Transverse colon (tissue), 4 donors: ENCODE measurements at regions not wholly inside any gene's neighbourhood (a gene's known extent, or its start where the extent isn't known, plus 50 kb on each side); places are given as distances from the start of the nearest gene placed in this dataset.
"Not testable (repeated sequence)": the region's sequence is repeated elsewhere in the genome, so short reads cannot be mapped to it uniquely, and the experiment has no call there.

Source experiments
- DNase-seq: peaks from one replicate; pipeline ENCODE4 v3.0.0-alpha.2; 2019
- H3K27ac ChIP-seq, 4 donors: fragments of 200-600 bp; sonication (generic); 2 replicates each; pipeline ENCODE4 v1.5.1; 2016 to 2018; ENCODE audit warnings: inconsistent platforms in 4 of 4
- H3K27me3 ChIP-seq: fragments of 200-600 bp; sonication (generic); 2 replicates; pipeline ENCODE4 v1.5.1; 2017; ENCODE audit warnings: inconsistent platforms
- H3K36me3 ChIP-seq, 4 donors: fragments of 200-600 bp; sonication (generic); 2 replicates each; pipeline ENCODE4 v1.5.1; 2017 to 2019; ENCODE audit warnings: inconsistent platforms in 4 of 4
- H3K4me1 ChIP-seq, 4 donors: fragments of 200-600 bp; sonication (generic); 2 replicates each; pipeline ENCODE4 v1.5.1; 2017 to 2020; ENCODE audit warnings: inconsistent platforms in 4 of 4
- H3K4me3 ChIP-seq, 4 donors: fragments of 200-600 bp; sonication (generic); 1 replicate in 1 of 4; 2 replicates in 3 of 4; pipeline versions ENCODE4 v1.5.1 to v1.6.1; 2017 to 2019; ENCODE audit warnings: inconsistent platforms in 4 of 4
- H3K9me3 ChIP-seq, 2 donors: fragments of 200-600 bp; sonication (generic); 2 replicates each; pipeline ENCODE4 v1.5.1; 2017 to 2019; ENCODE audit warnings: inconsistent platforms in 2 of 2
- WGBS, 2 donors: methylation state at CpG; one replicate each; pipeline ENCODE4 v1.1.5; 2018; ENCODE audit warnings: low coverage in 1 of 2; 5-methylcytosine and 5-hydroxymethylcytosine counted together
- in situ Hi-C, 4 donors: fragments of 200-750 bp; cut with MboI; loops; one replicate each; pipeline versions ENCODE4 v1.15.0 to v1.15.1; 2017; ENCODE audit warnings: low sequenced_read_pairs in 3 of 4, low pct_ligation_motif_present in 1 of 4, low pct_unique_long_range_greater_than_20kb in 1 of 4
- intact Hi-C: fragments of 100-400 bp; cut with DNase I; formaldehyde crosslinking; loops from one replicate; pipeline ENCODE4 v1.15.1; 2023; ENCODE audit warnings: low total_unique reads

DNA sequence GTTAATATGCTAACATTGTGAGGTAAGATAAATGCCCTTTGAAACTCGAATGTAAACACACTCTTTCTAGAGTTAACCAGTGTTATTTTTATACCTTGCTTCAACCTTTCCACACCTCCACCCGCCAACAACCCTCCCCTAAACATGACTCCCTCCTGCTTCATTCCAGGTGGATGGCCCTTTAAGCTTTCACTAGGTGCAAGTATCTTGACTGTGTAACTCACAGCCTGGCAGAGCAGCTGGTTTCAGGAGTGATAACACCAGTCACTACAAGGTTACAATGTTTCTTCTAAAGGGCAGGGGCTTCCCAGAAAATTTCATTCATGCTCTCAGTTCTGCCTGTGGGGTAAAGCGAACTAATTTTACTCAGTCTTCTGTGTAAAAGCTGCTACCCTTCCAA is 318.1 kb upstream of the FRG1 start:
- DNase-seq, H3K36me3 ChIP-seq, intact Hi-C loops, H3K9me3 ChIP-seq, in situ Hi-C loops, H3K27me3 ChIP-seq, H3K4me1 ChIP-seq, H3K27ac ChIP-seq, H3K4me3 ChIP-seq: not testable (repeated sequence)
- WGBS, 2 donors, result 53 to 61% methylated on average over 3 of the region's 3 CpGs

- H3K9me3 ChIP-seq, H3K27ac ChIP-seq, in situ Hi-C loops, H3K36me3 ChIP-seq, H3K27me3 ChIP-seq, DNase-seq, H3K4me1 ChIP-seq, intact Hi-C loops, H3K4me3 ChIP-seq: not testable (repeated sequence)
- 0 to 44% methylated on average over 1 of the region's 1 CpG for WGBS, 2 donors
Measured at GRCh38 chr4:189627041-189627440, 313.6 kb upstream of the FRG1 start.

DNA sequence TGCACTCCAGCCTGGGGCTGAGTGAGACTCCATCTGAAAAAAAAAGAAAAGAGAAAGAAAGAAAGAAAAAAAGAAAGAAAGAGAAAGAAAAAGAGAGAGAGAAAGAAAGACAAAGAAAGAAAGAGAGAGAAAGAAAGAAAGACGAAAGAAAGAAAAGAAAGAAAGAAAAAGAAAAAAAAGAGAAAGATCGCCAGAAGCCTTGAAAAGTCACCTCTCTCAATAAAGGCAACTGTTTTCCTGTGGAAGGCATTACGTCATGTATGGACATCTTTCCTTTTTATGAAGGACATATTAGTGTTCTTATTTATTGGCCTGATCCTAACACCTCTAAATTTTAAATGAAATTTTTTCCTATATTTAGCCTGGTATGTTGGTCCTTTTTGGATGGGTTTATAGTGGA is 310.9 kb upstream of the FRG1 start:
- H3K27ac ChIP-seq, intact Hi-C loops: not testable (repeated sequence)
- 57 to 81% methylated on average over 3 of the region's 3 CpGs for WGBS, 2 donors

DNA sequence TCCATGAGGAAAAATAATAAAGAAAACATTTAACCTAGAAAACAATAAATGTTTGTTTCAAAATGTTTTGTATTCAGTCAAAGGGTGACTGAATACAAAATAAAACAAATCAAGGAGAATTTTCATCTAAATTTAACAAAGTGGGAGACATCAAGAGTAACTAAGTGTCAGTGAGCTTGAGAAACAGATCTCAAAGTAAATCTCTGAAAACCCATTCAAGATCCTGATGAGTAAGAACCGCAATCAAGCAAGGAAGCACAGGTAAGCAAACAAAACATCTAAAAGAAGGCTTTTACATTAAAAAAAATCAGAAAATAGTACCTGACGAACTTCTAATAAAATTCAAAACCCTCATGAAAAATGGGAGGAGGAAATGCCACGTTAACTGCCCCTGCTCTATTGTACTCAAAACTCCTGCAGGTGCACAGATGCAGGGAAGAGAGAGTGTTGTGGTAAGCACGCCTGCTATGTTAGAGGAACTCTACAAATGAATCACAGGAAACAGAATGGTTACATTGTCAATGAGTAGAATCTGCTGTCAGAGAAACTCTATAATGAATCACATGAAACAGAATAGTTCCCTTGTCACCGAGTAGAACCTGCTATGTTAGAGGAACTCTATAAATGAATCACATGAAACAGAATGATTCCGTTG is 309.6 kb upstream of the FRG1 start:
- H3K27me3 ChIP-seq, H3K4me1 ChIP-seq, H3K27ac ChIP-seq, H3K9me3 ChIP-seq, DNase-seq, H3K4me3 ChIP-seq, intact Hi-C loops, H3K36me3 ChIP-seq, in situ Hi-C loops: not testable (repeated sequence)
- 51 to 53% methylated on average over 6 of the region's 6 CpGs for WGBS, 2 donors

More for the DNA sequence above, 310.9 kb upstream of the FRG1 start:
- H3K36me3 ChIP-seq, H3K9me3 ChIP-seq, H3K4me3 ChIP-seq, H3K27me3 ChIP-seq, DNase-seq, in situ Hi-C loops, H3K4me1 ChIP-seq: not testable (repeated sequence)

DNA sequence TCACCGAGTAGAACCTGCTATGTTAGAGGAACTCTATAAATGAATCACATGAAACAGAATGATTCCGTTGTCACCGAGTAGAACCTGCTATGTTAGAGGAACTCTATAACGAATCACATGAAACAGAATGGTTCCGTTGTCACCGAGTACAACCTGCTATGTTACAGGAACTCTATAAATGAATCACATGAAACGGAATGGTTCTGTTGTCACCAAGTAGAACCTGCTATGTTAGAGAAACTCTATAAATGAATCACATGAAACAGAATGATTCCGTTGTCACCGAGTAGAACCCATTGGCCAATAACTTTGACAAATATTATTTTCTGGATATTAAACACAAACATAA is 309.1 kb upstream of the FRG1 start:
- WGBS, 2 donors, result 66 to 71% methylated on average over 9 of the region's 9 CpGs
- H3K4me3 ChIP-seq, H3K36me3 ChIP-seq, intact Hi-C loops, H3K27ac ChIP-seq, in situ Hi-C loops, DNase-seq, H3K9me3 ChIP-seq, H3K4me1 ChIP-seq, H3K27me3 ChIP-seq: not testable (repeated sequence)

DNA sequence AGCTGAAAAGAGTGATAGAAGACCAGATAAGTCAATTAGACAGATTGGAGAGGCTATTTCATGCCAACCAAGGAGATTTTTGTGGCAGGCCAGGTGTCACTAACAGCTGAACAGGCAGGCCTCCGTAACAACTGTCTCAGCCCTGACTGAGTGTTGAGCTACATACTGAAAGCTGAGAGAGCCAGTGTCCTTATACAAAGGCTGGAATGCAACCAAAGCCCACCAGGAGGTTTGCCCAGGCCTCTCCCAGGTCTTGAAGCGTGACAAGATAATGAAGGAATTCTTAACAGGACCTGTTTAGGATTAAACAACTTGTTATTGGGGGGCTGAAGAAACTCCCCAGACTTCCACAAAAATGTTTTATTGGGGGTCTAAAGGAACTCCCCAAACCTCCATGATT is 290.2 kb upstream of the FRG1 start:
- H3K4me1 ChIP-seq, in situ Hi-C loops, H3K4me3 ChIP-seq, DNase-seq, H3K9me3 ChIP-seq, H3K27me3 ChIP-seq, intact Hi-C loops, H3K27ac ChIP-seq, H3K36me3 ChIP-seq: not testable (repeated sequence)
- WGBS, 2 donors, result 74% methylated on average over 2 of the region's 2 CpGs; no CpG with 5 or more reads in 1 of the 2 donors

DNA sequence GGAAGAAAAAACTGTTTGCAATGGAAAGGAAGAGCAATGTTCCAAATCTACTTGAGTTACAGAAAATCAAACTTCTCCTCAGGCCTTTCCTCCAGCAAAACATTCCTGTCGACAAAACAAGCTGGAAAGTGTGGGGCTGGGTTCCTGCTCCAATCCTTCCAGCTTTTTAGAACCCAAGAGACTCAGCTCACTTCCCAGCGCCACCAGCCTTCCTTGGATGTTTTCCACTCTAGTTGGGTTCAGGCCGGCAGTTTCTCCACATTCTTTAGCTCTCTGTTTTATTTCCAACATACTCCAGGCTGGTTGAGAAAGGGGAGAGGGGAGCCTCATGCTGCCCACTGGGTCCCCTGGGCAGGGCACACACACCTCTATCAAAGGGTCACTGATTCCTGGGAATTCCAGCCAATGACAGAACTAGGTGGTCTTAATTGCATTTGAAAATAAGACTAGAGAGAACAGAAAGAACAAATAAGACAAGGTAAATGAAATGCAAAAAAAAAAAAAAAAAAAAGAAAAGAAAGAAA is 287.5 kb upstream of the FRG1 start:
- intact Hi-C loops, H3K36me3 ChIP-seq, H3K9me3 ChIP-seq, H3K4me1 ChIP-seq, DNase-seq, H3K27ac ChIP-seq, in situ Hi-C loops, H3K27me3 ChIP-seq, H3K4me3 ChIP-seq: not testable (repeated sequence)
- 92% methylated on average over 2 of the region's 3 CpGs; no CpG with 5 or more reads in 1 of the 2 donors for WGBS, 2 donors

DNA sequence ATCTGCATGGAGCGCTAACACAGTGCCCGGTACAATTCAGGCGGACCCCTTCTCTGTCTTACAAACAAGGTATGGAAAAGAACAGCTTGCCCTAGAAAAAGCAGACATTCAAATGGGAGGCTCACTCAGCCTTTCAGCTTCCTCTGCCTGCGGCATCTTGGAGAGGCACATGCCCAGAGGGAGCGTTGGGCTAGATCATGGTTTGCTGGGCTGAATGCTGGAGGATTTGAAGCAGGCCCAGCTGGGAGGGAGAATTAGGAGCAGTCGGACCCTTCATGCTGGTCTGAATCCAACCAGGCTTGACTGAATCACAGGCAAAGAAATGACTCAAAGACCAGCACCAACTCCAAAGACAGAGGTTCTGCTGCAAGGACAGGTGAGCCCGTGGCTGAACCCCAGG is 286.7 kb upstream of the FRG1 start:
- H3K27ac ChIP-seq, result not testable (repeated sequence)

DNA sequence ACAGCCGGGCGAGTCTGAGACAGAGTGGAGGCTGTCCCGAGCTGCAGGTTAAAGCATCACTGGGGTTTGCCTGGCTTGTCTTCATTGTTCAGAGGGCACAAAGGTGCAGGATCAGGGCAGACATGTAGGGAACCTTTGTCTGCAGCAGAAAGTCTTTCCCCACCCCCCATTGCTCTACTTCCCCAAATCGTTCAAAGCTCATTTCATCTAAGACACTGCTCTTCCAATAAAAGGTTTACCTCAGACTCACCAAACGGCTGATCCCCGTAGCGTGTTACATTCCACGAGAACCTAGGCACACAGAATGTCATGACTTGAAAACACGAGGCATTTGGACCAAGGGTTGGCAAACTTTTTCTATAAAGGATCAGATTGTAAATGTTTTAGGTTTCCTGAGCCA is 286.3 kb upstream of the FRG1 start:
- H3K4me1 ChIP-seq, H3K27ac ChIP-seq, H3K27me3 ChIP-seq, DNase-seq, H3K9me3 ChIP-seq, in situ Hi-C loops, H3K4me3 ChIP-seq, H3K36me3 ChIP-seq, intact Hi-C loops: not testable (repeated sequence)
- 42 to 86% methylated on average over 3 to 6 of the region's 9 CpGs for WGBS, 2 donors

More for the DNA sequence above, 286.7 kb upstream of the FRG1 start:
- intact Hi-C loops, DNase-seq, in situ Hi-C loops, H3K4me1 ChIP-seq, H3K36me3 ChIP-seq, H3K4me3 ChIP-seq, H3K9me3 ChIP-seq, H3K27me3 ChIP-seq: not testable (repeated sequence)
- 90% methylated on average over 7 of the region's 7 CpGs; no CpG with 5 or more reads in 1 of the 2 donors for WGBS, 2 donors

DNA sequence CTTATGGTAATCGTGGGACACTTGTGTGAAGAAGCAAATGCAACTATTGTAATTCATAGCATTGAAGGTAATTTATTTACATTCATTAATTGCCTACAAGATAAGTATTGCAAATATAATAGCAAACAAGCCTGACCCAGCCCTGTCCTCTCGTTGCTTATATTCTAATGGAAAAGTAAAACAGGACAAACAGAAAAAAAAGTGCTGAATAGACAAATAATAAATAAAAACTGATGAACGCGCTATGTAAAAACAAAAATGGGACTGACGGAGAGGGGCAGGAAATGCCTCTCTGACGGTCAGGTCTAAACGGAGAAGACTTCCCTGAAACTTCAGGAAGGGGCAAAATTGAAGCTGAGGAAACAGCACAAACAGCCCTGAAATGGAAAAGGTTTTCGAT is 284.9 kb upstream of the FRG1 start:
- in situ Hi-C loops, intact Hi-C loops, H3K27me3 ChIP-seq, H3K27ac ChIP-seq, DNase-seq, H3K4me3 ChIP-seq, H3K9me3 ChIP-seq, H3K4me1 ChIP-seq, H3K36me3 ChIP-seq: not testable (repeated sequence)
- WGBS, 2 donors, result 70 to 80% methylated on average over 2 to 8 of the region's 8 CpGs
